Suprapubic skin (tissue), 4 donors: ENCODE measurements at regions not wholly inside any gene's neighbourhood (a gene's known extent, or its start where the extent isn't known, plus 50 kb on each side); places are given as distances from the start of the nearest gene placed in this dataset.

ENCODE experiments used
- DNase-seq, 2 donors: peaks; one replicate each; pipeline ENCODE4 v3.0.0-alpha.2; 2019; ENCODE audit warnings: low spot score in 2 of 2
- H3K27ac ChIP-seq: fragments of 200-600 bp; sonication (generic); one replicate; pipeline ENCODE4 v1.5.1; 2019
- H3K27me3 ChIP-seq: fragments of 200-600 bp; sonication (generic); one replicate; pipeline ENCODE4 v1.5.1; 2019
- H3K36me3 ChIP-seq: fragments of 200-600 bp; sonication (generic); one replicate; pipeline ENCODE4 v1.5.1; 2019
- H3K4me1 ChIP-seq: fragments of 200-600 bp; sonication (generic); one replicate; pipeline ENCODE4 v1.5.1; 2019
- H3K4me3 ChIP-seq: fragments of 200-600 bp; sonication (generic); one replicate; pipeline ENCODE4 v1.5.1; 2019; ENCODE audit warnings: mild to moderate bottlenecking
- H3K9me3 ChIP-seq: fragments of 200-600 bp; sonication (generic); one replicate; pipeline ENCODE4 v1.5.1; 2019
- EP300 ChIP-seq: sonication (generic); formaldehyde crosslinking; IDR thresholded peaks from one replicate; pipeline ENCODE4 v1.6.1; 2017; ENCODE audit warnings: antibody characterized with exemption
- POLR2A ChIP-seq, 2 donors: fragments of 450-650 bp; IDR thresholded peaks; one replicate each; pipeline ENCODE4 v1.6.1; 2017; ENCODE audit warnings: antibody characterized with exemption in 2 of 2, mild to moderate bottlenecking in 2 of 2, moderate library complexity in 2 of 2
- POLR2AphosphoS5 ChIP-seq, 3 donors: sonication (generic); formaldehyde crosslinking; IDR thresholded peaks; one replicate each; pipeline ENCODE4 v1.6.1; 2017; ENCODE audit warnings: antibody characterized with exemption in 3 of 3
- WGBS: methylation state at CpG from one replicate; pipeline ENCODE4 v1.1.5; 2018; 5-methylcytosine and 5-hydroxymethylcytosine counted together
- TF ChIP-seq, protein P1 (sequence below), 2 donors: fragments of 200-600 bp in 1 of 2; fragments of 450-650 bp in 1 of 2; sonication (generic) in 1 of 2; IDR thresholded peaks; one replicate each; pipeline ENCODE4 v1.5.1; 2016 to 2019; ENCODE audit warnings: antibody characterized with exemption in 2 of 2, mild to moderate bottlenecking in 1 of 2, moderate library complexity in 1 of 2

DNA sequence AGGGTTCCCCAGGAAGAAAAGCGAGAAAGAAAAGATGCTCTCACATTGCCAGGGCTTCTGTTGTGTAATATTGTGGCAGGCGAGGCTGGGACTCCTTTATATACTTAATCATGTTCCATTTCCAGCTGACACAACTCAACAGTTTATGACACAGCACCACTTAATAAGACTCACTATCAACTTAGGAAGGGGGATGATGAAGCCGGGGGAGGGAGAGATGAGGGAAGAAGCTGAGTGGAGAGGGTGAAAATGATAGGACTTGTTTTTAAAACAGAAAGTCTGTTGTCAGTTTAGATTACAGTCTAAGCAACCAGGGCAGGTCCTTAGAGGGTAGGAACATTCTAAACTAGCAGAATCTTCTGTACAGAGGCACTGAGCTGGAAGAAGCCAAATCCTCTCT lies 397.0 kb downstream of the NXPE2 start:
- Histone ChIP-seq H3K36me3 (no peaks in the 10 kb centered on the region), H3K27me3 (peaks cover 31% of the 10 kb centered on the region), H3K9me3 (no peaks in the 10 kb centered on the region), H3K27ac (no peak overlapping the region), H3K4me3 (no peak overlapping the region), H3K4me1 (no peaks in the 10 kb centered on the region)
- TF ChIP-seq POLR2AphosphoS5 (IDR thresholded peaks at IDR 0.05) (no peak), POLR2A (IDR thresholded peaks at IDR 0.05) (no peak), EP300 (no peak)
- TF ChIP-seq, protein P1, sequence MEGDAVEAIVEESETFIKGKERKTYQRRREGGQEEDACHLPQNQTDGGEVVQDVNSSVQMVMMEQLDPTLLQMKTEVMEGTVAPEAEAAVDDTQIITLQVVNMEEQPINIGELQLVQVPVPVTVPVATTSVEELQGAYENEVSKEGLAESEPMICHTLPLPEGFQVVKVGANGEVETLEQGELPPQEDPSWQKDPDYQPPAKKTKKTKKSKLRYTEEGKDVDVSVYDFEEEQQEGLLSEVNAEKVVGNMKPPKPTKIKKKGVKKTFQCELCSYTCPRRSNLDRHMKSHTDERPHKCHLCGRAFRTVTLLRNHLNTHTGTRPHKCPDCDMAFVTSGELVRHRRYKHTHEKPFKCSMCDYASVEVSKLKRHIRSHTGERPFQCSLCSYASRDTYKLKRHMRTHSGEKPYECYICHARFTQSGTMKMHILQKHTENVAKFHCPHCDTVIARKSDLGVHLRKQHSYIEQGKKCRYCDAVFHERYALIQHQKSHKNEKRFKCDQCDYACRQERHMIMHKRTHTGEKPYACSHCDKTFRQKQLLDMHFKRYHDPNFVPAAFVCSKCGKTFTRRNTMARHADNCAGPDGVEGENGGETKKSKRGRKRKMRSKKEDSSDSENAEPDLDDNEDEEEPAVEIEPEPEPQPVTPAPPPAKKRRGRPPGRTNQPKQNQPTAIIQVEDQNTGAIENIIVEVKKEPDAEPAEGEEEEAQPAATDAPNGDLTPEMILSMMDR (IDR thresholded peaks at IDR 0.05) = no peak
- no peak for DNase-seq
- WGBS = 76% methylated on average over 3 of the region's 3 CpGs

GRCh38 chr11:115077740-115078139 lies 399.4 kb downstream of the NXPE2 start:
- H3K27me3 ChIP-seq = peaks cover 47% of the 10 kb centered on the region
- no peak overlapping the region for H3K4me3 ChIP-seq
- no peaks in the 10 kb centered on the region for H3K4me1 ChIP-seq
- DNase-seq = no peak
- no peaks in the 10 kb centered on the region for H3K36me3 ChIP-seq
- 44% methylated on average over 2 of the region's 2 CpGs for WGBS
- TF ChIP-seq, protein P1 (IDR thresholded peaks at IDR 0.05) = no peak
- no peak for TF ChIP-seq POLR2AphosphoS5 (IDR thresholded peaks at IDR 0.05)
- TF ChIP-seq EP300 = no peak
- no peak for TF ChIP-seq POLR2A (IDR thresholded peaks at IDR 0.05)
- H3K27ac ChIP-seq = no peak overlapping the region
- no peaks in the 10 kb centered on the region for H3K9me3 ChIP-seq

- Histone ChIP-seq H3K27me3 (peaks cover 53% of the 10 kb centered on the region), H3K36me3 (no peaks in the 10 kb centered on the region), H3K27ac (no peak overlapping the region), H3K4me3 (no peak overlapping the region), H3K4me1 (no peaks in the 10 kb centered on the region), H3K9me3 (no peaks in the 10 kb centered on the region)
- 65% methylated on average over 15 of the region's 15 CpGs for WGBS
- TF ChIP-seq POLR2AphosphoS5 (IDR thresholded peaks at IDR 0.05) (no peak), POLR2A (IDR thresholded peaks at IDR 0.05) (no peak), EP300 (no peak)
- TF ChIP-seq, protein P1 (IDR thresholded peaks at IDR 0.05) = no peak
- no peak for DNase-seq
Observed at GRCh38 chr11:115078461-115079438, 400.4 kb downstream of the NXPE2 start.

- H3K27me3 ChIP-seq = peaks cover 60% of the 10 kb centered on the region
- H3K4me3 ChIP-seq = no peak overlapping the region
- H3K9me3 ChIP-seq = no peaks in the 10 kb centered on the region
- WGBS = 70% methylated on average over 9 of the region's 9 CpGs
- TF ChIP-seq, protein P1 (IDR thresholded peaks at IDR 0.05) = no peak
- no peak for TF ChIP-seq POLR2AphosphoS5 (IDR thresholded peaks at IDR 0.05)
- TF ChIP-seq EP300 = no peak
- TF ChIP-seq POLR2A (IDR thresholded peaks at IDR 0.05) = no peak
- H3K4me1 ChIP-seq = no peaks in the 10 kb centered on the region
- H3K27ac ChIP-seq = no peak overlapping the region
- DNase-seq = no peak
- no peaks in the 10 kb centered on the region for H3K36me3 ChIP-seq
Observed at GRCh38 chr11:115080923-115081680, 402.8 kb downstream of the NXPE2 start.

GRCh38 chr11:115081972-115082371 lies 403.6 kb downstream of the NXPE2 start:
- 48% methylated on average over 2 of the region's 2 CpGs for WGBS
- Histone ChIP-seq H3K4me3 (no peak overlapping the region), H3K27me3 (peaks cover 53% of the 10 kb centered on the region), H3K27ac (no peak overlapping the region), H3K9me3 (no peaks in the 10 kb centered on the region), H3K4me1 (no peaks in the 10 kb centered on the region), H3K36me3 (no peaks in the 10 kb centered on the region)
- TF ChIP-seq POLR2AphosphoS5 (IDR thresholded peaks at IDR 0.05) (no peak), POLR2A (IDR thresholded peaks at IDR 0.05) (no peak), EP300 (no peak)
- TF ChIP-seq, protein P1 (IDR thresholded peaks at IDR 0.05) = no peak
- DNase-seq = no peak
